Smooth muscle cell (in vitro differentiated cells): ENCODE measurements at regions not wholly inside any gene's neighbourhood (a gene's known extent, or its start where the extent isn't known, plus 50 kb on each side); places are given as distances from the start of the nearest gene placed in this dataset.

Experiments
- DNase-seq: peaks from one replicate; lab custom pipeline; 2025; ENCODE audit not compliant: unreplicated experiment; lab: John Stamatoyannopoulos, UW
- H2AFZ ChIP-seq: fragments of 200-600 bp; sonication (generic); 2 replicates; pipeline ENCODE4 v1.6.0; 2016; ENCODE audit warnings: antibody characterized with exemption, low read depth, mild to moderate bottlenecking
- H3F3A ChIP-seq: fragments of 200-600 bp; sonication (generic); 2 replicates; pipeline ENCODE4 v1.6.0; 2017; ENCODE audit warnings: antibody characterized with exemption, low read depth
- H3K27ac ChIP-seq: fragments of 200-600 bp; sonication (generic); 2 replicates; pipeline ENCODE4 v1.5.1; 2016; ENCODE audit warnings: low read depth, mild to moderate bottlenecking
- H3K27me3 ChIP-seq: fragments of 200-600 bp; sonication (generic); 2 replicates; pipeline ENCODE4 v1.6.1; 2016; ENCODE audit warnings: low read depth, mild to moderate bottlenecking
- H3K36me3 ChIP-seq: fragments of 200-600 bp; sonication (generic); 2 replicates; pipeline ENCODE4 v1.5.1; 2016; ENCODE audit warnings: low read depth
- H3K4me1 ChIP-seq: fragments of 200-600 bp; sonication (generic); 2 replicates; pipeline ENCODE4 v1.5.1; 2016; ENCODE audit warnings: low read depth
- H3K4me2 ChIP-seq: fragments of 200-600 bp; sonication (generic); 2 replicates; pipeline ENCODE4 v1.6.0; 2016; ENCODE audit warnings: mild to moderate bottlenecking
- H3K4me3 ChIP-seq: fragments of 200-600 bp; sonication (generic); 2 replicates; pipeline ENCODE4 v1.5.1; 2016; ENCODE audit warnings: mild to moderate bottlenecking
- H3K79me2 ChIP-seq: fragments of 200-600 bp; sonication (generic); 2 replicates; pipeline ENCODE4 v1.6.0; 2016; ENCODE audit warnings: low read depth, mild to moderate bottlenecking
- H3K9ac ChIP-seq: fragments of 200-600 bp; sonication (generic); 2 replicates; pipeline ENCODE4 v1.6.0; 2016; ENCODE audit warnings: low read depth
- H3K9me3 ChIP-seq: fragments of 200-600 bp; sonication (generic); replicated peaks from 2 replicates; pipeline ENCODE4 v1.5.1; 2016; ENCODE audit warnings: low read depth
- H4K20me1 ChIP-seq: fragments of 200-600 bp; sonication (generic); 2 replicates; pipeline ENCODE4 v1.6.0; 2016; ENCODE audit warnings: low read depth
- CTCF ChIP-seq: fragments of 200-600 bp; sonication (generic); IDR thresholded peaks from 2 replicates; pipeline ENCODE4 v1.5.1; 2017; ENCODE audit warnings: borderline replicate concordance, mild to moderate bottlenecking, antibody characterized with exemption; ENCODE audit not compliant: insufficient read depth, poor library complexity, severe bottlenecking
- WGBS: methylation state at CpG from one replicate; pipeline ENCODE4 v1.1.7; 2016; ENCODE audit warnings: low lambda C conversion rate; 5-methylcytosine and 5-hydroxymethylcytosine counted together

GRCh38 chrX:146241902-146242301, 424.3 kb downstream of the SLITRK2 start:
- no peak for DNase-seq
- no peaks in the 10 kb centered on the region for H3F3A ChIP-seq
- no peak for TF ChIP-seq CTCF
- no peaks in the 10 kb centered on the region for H3K9me3 ChIP-seq
- no peak overlapping the region for H3K4me2 ChIP-seq
- no peak overlapping the region for H3K27ac ChIP-seq
- no peaks in the 10 kb centered on the region for H3K4me1 ChIP-seq
- H3K9ac ChIP-seq, result no peak overlapping the region
- no peak overlapping the region for H2AFZ ChIP-seq
- no peaks in the 10 kb centered on the region for H3K36me3 ChIP-seq
- no peaks in the 10 kb centered on the region for H3K79me2 ChIP-seq
- WGBS, result 60% methylated on average over 3 of the region's 3 CpGs
- no peaks in the 10 kb centered on the region for H3K27me3 ChIP-seq
- H3K4me3 ChIP-seq, result no peak overlapping the region
- H4K20me1 ChIP-seq, result no peaks in the 10 kb centered on the region

- WGBS, result 71% methylated on average over 3 of the region's 3 CpGs
- TF ChIP-seq CTCF, result no peak
- Histone ChIP-seq H3K27ac (no peak overlapping the region), H4K20me1 (no peaks in the 10 kb centered on the region), H3K36me3 (no peaks in the 10 kb centered on the region), H3K27me3 (no peaks in the 10 kb centered on the region), H3K9ac (no peak overlapping the region), H3K4me3 (no peak overlapping the region), H2AFZ (no peak overlapping the region), H3K9me3 (no peaks in the 10 kb centered on the region), H3F3A (no peaks in the 10 kb centered on the region), H3K79me2 (no peaks in the 10 kb centered on the region), H3K4me2 (no peak overlapping the region), H3K4me1 (no peaks in the 10 kb centered on the region)
- no peak for DNase-seq
Observed at GRCh38 chrX:146243041-146243440, 425.4 kb downstream of the SLITRK2 start.

- Histone ChIP-seq H3K9me3 (no peaks in the 10 kb centered on the region), H3K4me1 (no peaks in the 10 kb centered on the region), H3K4me3 (no peak overlapping the region), H3K36me3 (no peaks in the 10 kb centered on the region), H3K4me2 (no peak overlapping the region), H4K20me1 (no peaks in the 10 kb centered on the region), H3K27ac (no peak overlapping the region), H3K79me2 (no peaks in the 10 kb centered on the region), H3K9ac (no peak overlapping the region), H3F3A (no peaks in the 10 kb centered on the region), H2AFZ (no peak overlapping the region), H3K27me3 (no peaks in the 10 kb centered on the region)
- 80% methylated on average over 16 of the region's 18 CpGs for WGBS
- no peak for DNase-seq
- no peak for TF ChIP-seq CTCF
Observed at GRCh38 chrX:146259207-146259606, 441.6 kb downstream of the SLITRK2 start.

GRCh38 chrX:146264763-146265375, 447.2 kb downstream of the SLITRK2 start:
- no peak overlapping the region for H2AFZ ChIP-seq
- H3K9ac ChIP-seq, result no peak overlapping the region
- no peaks in the 10 kb centered on the region for H3K9me3 ChIP-seq
- no peaks in the 10 kb centered on the region for H3K4me1 ChIP-seq
- no peaks in the 10 kb centered on the region for H3K27me3 ChIP-seq
- no peak for TF ChIP-seq CTCF
- H3K4me2 ChIP-seq, result no peak overlapping the region
- WGBS, result 58% methylated on average over 8 of the region's 8 CpGs
- no peaks in the 10 kb centered on the region for H3F3A ChIP-seq
- H3K79me2 ChIP-seq, result no peaks in the 10 kb centered on the region
- no peak overlapping the region for H3K27ac ChIP-seq
- no peak overlapping the region for H3K4me3 ChIP-seq
- no peaks in the 10 kb centered on the region for H4K20me1 ChIP-seq
- H3K36me3 ChIP-seq, result no peaks in the 10 kb centered on the region
- no peak for DNase-seq
